NT2/D1 (cell line): ENCODE measurements at regions not wholly inside any gene's neighbourhood (a gene's known extent, or its start where the extent isn't known, plus 50 kb on each side); places are given as distances from the start of the nearest gene placed in this dataset.

Source experiments
- SUZ12 ChIP-seq: IDR thresholded peaks from 2 replicates; pipeline ENCODE4 v1.6.1; 2011; ENCODE audit not compliant: insufficient read length, insufficient read depth; ENCODE audit errors: extremely low read depth
- ZNF274 ChIP-seq: IDR thresholded peaks from 2 replicates; pipeline ENCODE4 v1.6.1; 2011; ENCODE audit warnings: mild to moderate bottlenecking, low read depth, low read length

GRCh38 chr14:37697489-37698121 is 102.2 kb downstream of the TTC6 start:
- TF ChIP-seq ZNF274 (no peak), SUZ12 (no peak)
